GM19395 (cell line): ENCODE measurements at regions not wholly inside any gene's neighbourhood (a gene's known extent, or its start where the extent isn't known, plus 50 kb on each side); places are given as distances from the start of the nearest gene placed in this dataset.
"Not testable (repeated sequence)": the region's sequence is repeated elsewhere in the genome, so short reads cannot be mapped to it uniquely, and the experiment has no call there.

Experiments
- ATAC-seq: cut with Tn5 transposase; IDR thresholded peaks from one replicate; pipeline ENCODE4 v1.9.1; 2021; ENCODE audit warnings: mild to moderate bottlenecking, moderate library complexity; ENCODE audit not compliant: unreplicated experiment

- ATAC-seq = no peak
Observed at GRCh38 chr6:93859971-93860370, 440.6 kb upstream of the EPHA7 start.

- no peak for ATAC-seq
Observed at GRCh38 chr6:93858213-93858612, 438.9 kb upstream of the EPHA7 start.

GRCh38 chr6:93849857-93850256 is 430.5 kb upstream of the EPHA7 start:
- ATAC-seq = no peak

GRCh38 chr6:93848031-93848742 is 428.8 kb upstream of the EPHA7 start:
- no peak for ATAC-seq

GRCh38 chr6:93842178-93842577 is 422.8 kb upstream of the EPHA7 start:
- ATAC-seq = no peak

GRCh38 chr6:93835451-93836145 is 416.2 kb upstream of the EPHA7 start:
- ATAC-seq = not testable (repeated sequence)

GRCh38 chr6:93835026-93835425 is 415.7 kb upstream of the EPHA7 start:
- ATAC-seq = not testable (repeated sequence)

- not testable (repeated sequence) for ATAC-seq
Observed at GRCh38 chr6:93833326-93833725, 414.0 kb upstream of the EPHA7 start.

GRCh38 chr6:93829757-93830156 is 410.4 kb upstream of the EPHA7 start:
- ATAC-seq = not testable (repeated sequence)

- no peak for ATAC-seq
Observed at GRCh38 chr6:93829009-93829408, 409.6 kb upstream of the EPHA7 start.

- no peak for ATAC-seq
Observed at GRCh38 chr6:93828553-93828952, 409.2 kb upstream of the EPHA7 start.

- ATAC-seq = no peak
Observed at GRCh38 chr6:93827728-93828127, 408.4 kb upstream of the EPHA7 start.

- no peak for ATAC-seq
Observed at GRCh38 chr6:93825950-93826349, 406.6 kb upstream of the EPHA7 start.

GRCh38 chr6:93823489-93823888 is 404.1 kb upstream of the EPHA7 start:
- ATAC-seq = no peak

- ATAC-seq = no peak
Observed at GRCh38 chr6:93822434-93823265, 403.3 kb upstream of the EPHA7 start.

- no peak for ATAC-seq
Observed at GRCh38 chr6:93821953-93822352, 402.6 kb upstream of the EPHA7 start.

- no peak for ATAC-seq
Observed at GRCh38 chr6:93820465-93821082, 401.2 kb upstream of the EPHA7 start.

GRCh38 chr6:93819189-93819588 is 399.8 kb upstream of the EPHA7 start:
- ATAC-seq = no peak

- no peak for ATAC-seq
Observed at GRCh38 chr6:93817937-93818336, 398.6 kb upstream of the EPHA7 start.

- no peak for ATAC-seq
Observed at GRCh38 chr6:93806409-93807270, 387.3 kb upstream of the EPHA7 start.
